DMS153 treated with DMSO at 0.1 percent for 48 hours (cell line): ENCODE measurements at regions not wholly inside any gene's neighbourhood (a gene's known extent, or its start where the extent isn't known, plus 50 kb on each side); places are given as distances from the start of the nearest gene placed in this dataset.

Experiments used
- DNase-seq: peaks from one replicate; lab custom pipeline; 2025; ENCODE audit not compliant: unreplicated experiment; lab: John Stamatoyannopoulos, UW

GRCh38 chr14:71651228-71651627 lies 281.0 kb upstream of the RGS6 start:
- no peak for DNase-seq

DNA sequence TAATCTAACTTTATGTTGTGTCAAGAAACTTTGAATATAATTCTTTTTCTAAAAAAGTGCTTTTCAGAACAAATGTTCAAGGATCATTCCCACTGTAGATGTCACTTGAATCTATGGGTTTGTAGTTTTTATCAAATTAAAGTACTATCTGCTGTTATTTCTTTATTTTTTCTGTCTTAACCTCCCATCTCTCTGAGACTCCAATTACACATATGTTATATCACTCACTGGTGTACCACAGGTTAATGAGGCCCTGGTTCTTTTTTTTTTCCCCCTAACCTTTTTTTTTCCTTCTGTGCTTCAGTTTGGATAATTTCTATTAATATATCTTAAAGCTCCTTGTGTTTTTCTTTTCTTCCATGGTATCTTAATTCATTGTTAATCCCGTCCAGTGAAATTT lies 279.9 kb upstream of the RGS6 start:
- no peak for DNase-seq

- DNase-seq = no peak
Measured at GRCh38 chr14:71654810-71655209, 277.4 kb upstream of the RGS6 start.

GRCh38 chr14:71658261-71658860 lies 273.9 kb upstream of the RGS6 start:
- DNase-seq = no peak

GRCh38 chr14:71659159-71659558 lies 273.1 kb upstream of the RGS6 start:
- DNase-seq = no peak

DNA sequence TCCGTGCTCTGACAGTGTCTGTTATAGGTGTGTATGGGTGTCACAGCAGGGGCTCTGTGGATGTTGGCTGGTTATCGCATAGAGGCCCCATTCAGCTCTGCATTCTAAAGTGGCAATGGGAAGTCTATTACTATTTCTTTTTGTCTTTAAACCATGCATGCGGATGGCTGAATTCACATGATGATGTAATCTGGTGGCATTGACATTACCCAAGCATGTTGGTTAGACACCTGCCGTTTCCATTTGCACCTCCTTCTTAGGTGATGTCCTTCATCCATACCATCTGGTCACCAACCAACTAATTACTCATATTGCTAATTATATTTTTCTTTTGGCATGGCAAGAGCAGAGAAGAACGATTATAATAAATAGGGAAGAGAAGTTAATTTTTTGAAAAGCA lies 270.8 kb upstream of the RGS6 start:
- DNase-seq = no peak

DNA sequence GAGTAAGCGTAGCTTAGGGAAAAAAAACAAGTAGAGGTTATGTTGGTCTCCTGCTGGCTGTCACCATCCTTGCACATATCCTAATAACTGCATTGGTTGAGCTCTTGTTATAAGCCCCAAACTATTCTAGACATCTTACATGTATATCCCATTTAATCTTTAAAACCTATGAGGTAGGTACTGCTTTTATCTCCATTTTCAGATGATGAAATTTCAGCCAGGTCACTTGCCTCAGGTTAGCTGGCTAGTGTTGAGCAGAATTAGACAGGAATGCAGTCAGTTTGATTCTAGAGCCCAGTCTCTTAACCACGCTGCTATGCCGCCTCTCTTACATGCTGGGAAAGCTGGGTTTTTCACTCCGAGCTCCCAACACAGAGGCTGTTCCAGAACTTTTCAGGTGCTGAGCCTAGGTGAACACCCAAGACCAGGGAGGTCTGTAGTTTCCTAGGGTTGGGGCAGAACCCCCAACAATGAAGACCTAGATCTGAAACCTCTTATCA lies 269.9 kb upstream of the RGS6 start:
- no peak for DNase-seq

DNA sequence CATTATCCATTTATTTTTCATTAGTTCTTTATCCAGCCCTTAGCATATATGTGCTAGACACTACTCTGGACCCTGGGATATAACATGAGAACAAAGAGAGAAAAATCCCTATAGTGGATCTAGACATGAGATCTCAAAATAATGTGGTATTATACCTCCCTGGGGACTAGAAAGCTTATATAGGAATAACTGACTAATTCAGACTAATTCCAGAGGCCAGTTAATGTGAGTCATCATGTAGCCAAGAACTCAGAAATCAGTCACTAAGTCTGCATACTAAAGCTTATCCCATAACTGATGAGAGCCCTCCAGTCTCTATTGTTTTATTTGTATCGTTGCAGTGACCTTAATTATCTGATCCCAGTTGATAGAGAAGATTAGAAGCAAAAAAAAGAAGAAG lies 267.1 kb upstream of the RGS6 start:
- DNase-seq = no peak

DNA sequence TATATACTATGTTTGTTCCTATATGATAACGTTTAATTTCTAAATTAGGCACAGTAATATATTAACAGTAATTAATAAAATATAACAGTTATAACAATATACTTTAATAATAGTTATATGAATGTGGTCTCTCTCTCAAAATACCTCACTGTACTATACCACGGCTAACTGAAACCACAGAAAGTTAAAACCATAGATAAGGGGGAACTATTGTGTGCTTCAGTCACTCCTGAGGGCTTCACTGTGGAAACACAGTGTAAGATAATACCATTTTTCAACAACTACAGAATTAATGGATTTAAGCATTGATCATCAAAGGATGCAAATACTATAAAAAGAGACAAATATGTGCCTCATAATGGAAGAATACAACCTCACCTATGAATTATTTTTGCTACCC lies 266.4 kb upstream of the RGS6 start:
- no peak for DNase-seq

- DNase-seq = no peak
Measured at GRCh38 chr14:71666571-71667145, 265.6 kb upstream of the RGS6 start.

DNA sequence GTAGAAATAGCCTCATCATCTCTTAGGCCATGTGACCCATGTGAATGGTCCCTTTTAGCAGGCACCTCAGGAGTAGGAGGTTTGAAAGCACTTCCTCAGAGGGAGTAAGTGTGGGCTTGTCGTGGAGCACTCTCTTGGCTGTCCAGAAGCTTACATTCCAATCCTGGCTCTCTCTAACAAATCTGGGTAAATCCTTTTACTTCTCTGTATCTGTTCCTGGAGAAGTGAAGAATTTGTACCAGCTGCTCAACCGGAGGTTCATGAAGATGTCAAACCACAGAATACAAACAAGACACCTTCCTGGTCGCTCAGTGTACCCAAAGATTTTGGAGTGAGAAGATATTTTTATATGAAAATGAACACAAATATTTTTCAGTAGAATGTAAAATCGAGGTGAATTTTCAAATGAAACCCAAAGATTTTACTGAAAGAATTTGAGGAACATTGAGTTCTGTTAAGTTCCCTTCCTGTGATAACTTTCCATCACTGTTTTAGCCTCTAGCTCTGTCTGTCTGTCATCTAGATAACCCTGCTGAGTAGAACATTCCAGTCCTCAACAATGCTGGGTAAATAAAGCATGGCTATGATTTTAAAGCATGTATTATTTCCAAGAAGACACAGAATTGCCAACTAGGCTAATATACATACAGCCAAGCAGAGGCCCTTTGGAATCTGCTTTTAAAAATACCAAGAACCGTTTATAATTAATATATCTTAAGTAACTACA lies 263.9 kb upstream of the RGS6 start:
- DNase-seq = no peak

GRCh38 chr14:71672596-71672995 lies 259.6 kb upstream of the RGS6 start:
- no peak for DNase-seq

DNA sequence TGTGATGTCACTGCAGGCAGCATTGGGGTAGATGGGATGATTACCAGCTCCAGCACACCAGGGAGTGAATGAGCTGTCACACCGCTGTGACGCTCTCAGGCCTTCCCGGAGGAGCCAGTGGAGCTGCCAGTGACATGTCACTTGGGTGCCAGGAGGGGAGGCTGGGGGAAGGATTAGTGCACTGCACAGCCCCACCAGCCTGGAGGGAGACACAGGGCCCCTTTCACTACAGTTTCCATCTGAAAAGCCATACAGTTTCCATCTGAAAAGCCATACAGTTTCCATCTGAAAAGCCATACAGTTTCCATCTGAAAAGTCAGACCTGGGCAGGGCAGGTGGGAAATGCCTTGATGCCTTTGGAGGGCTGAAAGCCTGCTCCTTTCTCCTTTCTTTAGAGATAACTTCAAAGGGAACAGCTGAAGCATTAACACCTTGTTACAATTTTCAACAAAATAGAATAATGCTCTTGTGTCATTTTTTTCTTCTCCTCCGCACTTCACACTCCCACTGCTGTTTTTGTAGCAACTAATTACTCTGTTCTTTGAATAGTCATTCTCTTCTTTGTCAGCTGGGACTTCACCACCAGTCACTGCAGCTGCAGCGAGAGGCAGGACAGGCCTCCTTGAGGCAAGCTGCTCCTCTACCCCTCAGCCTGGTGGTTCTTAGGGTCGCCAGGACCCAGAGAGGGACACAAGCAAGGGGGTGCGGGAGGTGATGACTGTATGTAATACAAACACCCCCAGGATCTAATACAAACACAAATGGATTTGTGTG lies 256.9 kb upstream of the RGS6 start:
- no peak for DNase-seq

GRCh38 chr14:71675900-71676287 lies 256.3 kb upstream of the RGS6 start:
- no peak for DNase-seq

DNA sequence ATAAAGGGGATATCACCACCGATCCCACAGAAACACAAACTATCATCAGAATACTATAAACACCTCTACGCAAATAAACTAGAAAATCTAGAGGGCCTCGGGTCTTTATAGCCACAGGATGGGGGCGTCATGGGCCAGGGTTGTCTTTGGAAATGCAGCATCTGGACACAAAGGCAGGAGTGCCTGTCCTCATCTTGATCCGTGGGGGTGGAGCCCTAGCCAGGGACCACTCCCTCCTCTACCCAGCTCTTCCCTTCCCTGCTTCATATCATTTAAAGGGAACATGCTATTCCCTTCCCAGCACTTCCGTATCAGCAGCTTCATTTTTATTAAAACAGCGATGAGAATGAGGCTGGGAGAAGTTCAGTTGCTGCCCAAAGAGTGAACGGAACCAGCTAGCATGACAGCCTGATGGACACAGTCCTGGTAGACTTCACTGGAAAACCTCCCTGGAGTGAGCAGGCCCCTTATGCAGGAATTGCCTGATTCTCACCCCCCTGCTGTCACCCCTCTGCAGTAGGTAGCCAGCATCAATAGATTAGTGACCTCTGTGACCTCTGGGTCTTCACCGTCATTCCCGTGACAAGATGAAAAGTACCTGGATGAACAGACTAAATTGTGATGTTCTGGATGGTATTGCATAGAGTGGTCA lies 251.4 kb upstream of the RGS6 start:
- DNase-seq = no peak

DNA sequence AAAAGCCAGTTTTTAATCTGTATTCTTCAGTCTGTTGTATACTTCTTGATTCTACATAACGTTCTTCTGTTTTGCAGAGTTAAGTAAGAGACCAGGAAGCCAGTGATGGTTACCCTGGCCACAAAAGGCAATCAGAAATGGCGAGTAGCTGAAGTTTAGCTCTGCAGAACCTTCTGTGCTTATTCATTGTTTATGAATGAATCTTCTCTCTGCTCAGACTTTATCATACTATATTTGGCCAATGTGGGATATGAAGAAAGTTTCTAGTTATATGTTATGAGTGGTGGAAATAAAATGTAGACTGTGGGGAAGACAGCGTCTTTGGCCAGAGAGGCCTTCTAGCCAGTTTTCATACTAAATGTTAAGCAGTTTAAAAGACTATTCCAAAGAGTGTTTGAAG lies 249.9 kb upstream of the RGS6 start:
- DNase-seq = no peak

DNA sequence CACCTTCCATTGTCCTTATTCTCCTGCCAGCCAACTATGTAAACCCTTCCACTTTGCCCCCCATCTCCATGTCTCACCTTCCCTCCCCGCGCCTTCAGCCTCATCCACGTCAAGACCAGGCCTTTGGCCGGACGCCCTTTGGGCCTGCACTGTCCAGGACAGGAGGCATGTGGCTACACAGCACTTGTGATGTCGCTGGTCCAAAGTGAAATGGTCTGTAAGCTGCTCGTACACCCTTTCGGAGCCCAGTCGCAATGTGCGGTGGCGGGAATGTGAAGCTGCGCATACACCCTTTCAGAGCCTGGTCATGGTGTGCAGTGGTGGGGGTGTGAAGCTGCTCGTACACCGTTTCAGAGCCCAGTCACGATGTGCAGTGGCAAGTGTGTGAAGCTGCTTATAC lies 247.9 kb upstream of the RGS6 start:
- no peak for DNase-seq

GRCh38 chr14:71686677-71687076 lies 245.6 kb upstream of the RGS6 start:
- no peak for DNase-seq

DNA sequence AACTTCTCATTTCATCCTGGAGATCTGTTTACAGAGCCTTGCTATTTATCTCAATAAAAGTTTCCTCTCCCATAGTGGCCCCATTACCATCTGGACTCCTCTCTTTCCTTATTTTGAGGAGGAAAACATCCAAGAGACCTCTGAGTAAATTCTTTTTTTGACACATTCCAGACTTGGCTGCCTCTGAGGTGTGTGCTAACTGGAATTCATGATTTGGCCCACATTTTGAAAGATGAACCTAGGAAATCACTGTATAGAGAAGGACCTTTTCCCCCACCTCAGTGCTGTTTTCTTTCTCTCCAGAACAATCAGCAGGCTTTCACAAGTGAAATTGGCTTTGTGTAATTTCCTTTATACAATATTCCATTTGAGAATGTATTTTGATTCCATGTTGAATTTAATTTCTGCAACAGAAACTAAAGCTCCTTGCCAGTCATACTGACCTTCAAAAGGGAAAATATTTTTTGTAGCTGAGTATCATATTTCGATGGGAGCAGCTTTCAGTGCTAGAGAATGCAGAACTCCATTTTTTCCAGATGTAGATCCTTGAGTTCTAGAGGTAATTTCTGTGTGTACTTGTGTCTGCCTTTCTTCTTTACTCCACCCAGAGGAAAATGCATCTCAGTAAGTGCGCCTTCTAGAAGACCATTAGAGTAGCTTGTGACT lies 244.9 kb upstream of the RGS6 start:
- no peak for DNase-seq

GRCh38 chr14:71688576-71688975 lies 243.7 kb upstream of the RGS6 start:
- DNase-seq = no peak

- no peak for DNase-seq
Measured at GRCh38 chr14:71690478-71690877, 241.8 kb upstream of the RGS6 start.
